Stimulated activated CD4-positive, alpha-beta T cell treated with anti-CD3 and anti-CD28 coated beads, Interleukin-1b, Interleukin-23, amount 100 ng/mL, for 4 hours (primary cell): ENCODE measurements at regions not wholly inside any gene's neighbourhood (a gene's known extent, or its start where the extent isn't known, plus 50 kb on each side); places are given as distances from the start of the nearest gene placed in this dataset.

Source experiments
- DNase-seq, 2 donors: peaks; one replicate each; pipeline ENCODE4 v3.0.0-alpha.2; 2020; ENCODE audit warnings: low read depth in 2 of 2

- DNase-seq = no peak
Observed at GRCh38 chr22:47750086-47750485, 987.6 kb downstream of the TBC1D22A start.

- no peak for DNase-seq
Observed at GRCh38 chr22:47748957-47749356, 986.5 kb downstream of the TBC1D22A start.

- DNase-seq = no peak
Observed at GRCh38 chr22:47748271-47748670, 985.8 kb downstream of the TBC1D22A start.

- DNase-seq = no peak
Observed at GRCh38 chr22:47740109-47740805, 977.8 kb downstream of the TBC1D22A start.

GRCh38 chr22:47739291-47740015 lies 977.0 kb downstream of the TBC1D22A start:
- DNase-seq = no peak

GRCh38 chr22:47738472-47739013 lies 976.1 kb downstream of the TBC1D22A start:
- no peak for DNase-seq

DNA sequence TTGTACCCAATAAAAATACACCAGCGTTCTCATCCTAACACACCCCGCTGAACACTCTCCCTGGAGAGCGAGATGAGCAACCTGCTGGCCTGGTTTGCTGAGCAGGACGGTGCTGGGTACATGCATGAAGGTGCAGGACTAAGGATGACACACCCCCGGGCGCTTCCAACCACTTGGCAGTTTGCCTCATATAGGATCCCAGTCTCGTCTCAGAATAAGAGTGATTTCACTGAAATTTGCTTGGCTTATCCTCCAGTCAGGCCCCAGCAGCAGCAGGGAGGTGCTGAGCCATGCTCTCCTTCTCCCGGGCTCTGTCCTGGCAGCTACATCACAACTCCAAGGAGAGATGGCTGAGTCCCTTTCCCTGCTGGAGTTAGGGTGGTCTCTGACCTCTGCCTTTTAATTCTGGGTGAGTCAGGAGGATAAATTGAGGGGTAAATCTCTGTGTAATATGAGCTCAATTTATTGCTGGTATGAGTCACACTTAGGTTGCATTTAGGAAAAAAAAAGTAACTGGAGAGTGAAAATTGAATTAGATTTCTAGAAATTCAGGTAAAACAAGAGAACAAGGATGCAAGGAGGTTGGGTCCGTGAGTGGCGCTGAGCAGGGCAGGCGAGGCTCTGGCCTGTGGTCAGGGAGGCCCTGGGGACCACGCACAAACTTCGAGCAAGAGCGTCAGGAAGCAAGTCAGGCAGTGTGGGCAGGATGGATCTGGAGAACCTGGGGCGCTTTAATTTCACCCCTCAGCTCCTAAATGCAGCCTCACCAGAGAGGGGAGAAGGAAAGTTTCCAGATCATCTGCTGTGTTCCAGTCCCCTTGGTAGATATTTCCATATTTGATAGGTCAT lies 974.0 kb downstream of the TBC1D22A start:
- DNase-seq = no peak

DNA sequence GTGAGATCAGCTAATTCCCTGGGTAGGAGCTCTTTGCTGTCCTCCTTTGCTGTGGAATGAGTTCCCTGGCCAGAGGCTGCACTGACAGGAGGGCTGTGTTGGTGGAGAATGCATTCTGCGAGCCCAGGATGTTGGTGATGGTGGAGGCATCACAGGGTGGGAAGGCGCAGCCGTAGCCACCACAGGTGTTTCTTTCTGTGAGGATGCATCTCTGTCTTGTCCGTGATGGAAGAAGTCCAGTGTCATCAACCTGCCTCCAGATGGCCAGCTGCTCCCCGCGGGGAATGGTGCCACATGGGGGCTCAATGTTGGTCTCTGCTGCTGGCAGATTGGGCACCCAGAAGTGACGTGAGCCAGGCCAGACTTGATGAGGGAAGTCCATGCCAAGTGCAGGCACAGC lies 972.1 kb downstream of the TBC1D22A start:
- DNase-seq = no peak

GRCh38 chr22:47727641-47728040 lies 965.2 kb downstream of the TBC1D22A start:
- DNase-seq = no peak

DNA sequence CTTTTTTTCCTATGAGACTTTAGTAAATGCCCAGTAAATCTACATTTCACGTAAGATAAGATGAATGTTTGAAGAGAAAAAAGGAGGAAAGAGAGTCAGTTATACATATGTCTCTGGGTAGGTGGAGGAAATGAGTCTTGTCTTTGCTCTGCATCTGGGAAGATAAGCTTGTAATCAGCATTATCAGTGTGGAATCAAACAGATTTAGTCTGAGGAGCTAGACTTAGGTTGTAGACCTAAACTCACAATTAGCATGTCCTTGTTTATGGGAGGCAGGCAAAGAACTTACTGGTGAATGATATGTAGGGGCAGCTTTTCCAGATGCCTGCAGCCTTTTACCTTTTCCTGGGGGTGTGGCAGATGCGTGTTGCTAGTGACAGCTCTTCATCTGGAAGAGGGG lies 962.3 kb downstream of the TBC1D22A start:
- DNase-seq = no peak

GRCh38 chr22:47724030-47724429 lies 961.6 kb downstream of the TBC1D22A start:
- DNase-seq = no peak

GRCh38 chr22:47718337-47718736 lies 955.9 kb downstream of the TBC1D22A start:
- DNase-seq = no peak

DNA sequence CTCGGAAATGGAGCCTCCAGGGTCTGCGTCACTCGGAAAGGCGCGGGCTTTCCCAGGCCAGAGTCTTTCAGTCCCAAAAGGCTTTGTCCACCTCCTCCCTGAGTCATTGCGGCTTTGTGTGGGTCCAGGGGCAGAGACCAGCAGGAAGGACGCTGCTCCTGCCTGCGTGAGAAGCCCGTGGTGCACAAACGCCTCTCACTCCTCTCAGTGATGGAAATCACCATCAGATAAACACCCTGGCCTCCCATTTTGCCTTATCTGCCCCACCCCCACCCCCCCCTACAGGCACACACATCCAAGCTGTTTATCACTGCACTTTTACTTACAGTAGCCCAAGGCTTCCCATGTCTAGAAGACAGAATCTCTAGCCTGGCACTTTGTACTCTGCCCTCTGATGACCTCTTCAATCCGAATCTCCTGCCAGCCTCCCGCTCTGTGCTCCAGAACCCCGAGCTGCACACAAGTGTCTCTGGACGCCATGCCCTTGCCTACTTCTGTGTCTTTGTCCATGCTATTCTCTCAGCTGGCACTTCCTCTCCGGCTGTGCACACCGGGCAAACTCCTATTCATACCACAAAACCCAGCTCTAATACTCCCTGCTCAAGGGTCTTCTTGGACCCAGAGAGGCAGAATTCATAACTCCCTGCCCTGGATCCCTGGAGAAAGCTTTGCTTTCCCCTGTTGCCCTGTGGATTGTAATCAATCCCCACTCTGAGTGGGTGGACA lies 954.6 kb downstream of the TBC1D22A start:
- DNase-seq = no peak

- DNase-seq = no peak
Observed at GRCh38 chr22:47715866-47716578, 953.6 kb downstream of the TBC1D22A start.

GRCh38 chr22:47713941-47714340 lies 951.5 kb downstream of the TBC1D22A start:
- no peak for DNase-seq

DNA sequence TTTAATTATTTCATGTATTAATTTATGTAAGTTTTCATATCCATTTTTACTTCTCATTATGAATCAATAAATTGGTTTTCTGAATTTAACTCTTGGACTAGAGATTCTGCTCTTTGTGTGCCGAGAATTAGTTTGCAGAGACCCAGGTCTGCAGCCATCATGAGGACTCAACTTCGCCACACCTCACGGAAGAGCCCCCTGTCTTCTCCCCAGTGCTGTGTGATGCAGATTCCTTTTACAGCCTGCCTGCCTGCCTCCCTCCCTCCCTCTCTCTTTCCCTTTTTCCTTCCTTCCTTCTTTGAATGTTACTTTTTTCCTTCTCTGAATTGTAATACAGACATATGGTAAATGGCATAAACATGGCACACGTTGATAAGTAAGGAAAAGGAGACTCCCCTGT lies 947.7 kb downstream of the TBC1D22A start:
- no peak for DNase-seq

DNA sequence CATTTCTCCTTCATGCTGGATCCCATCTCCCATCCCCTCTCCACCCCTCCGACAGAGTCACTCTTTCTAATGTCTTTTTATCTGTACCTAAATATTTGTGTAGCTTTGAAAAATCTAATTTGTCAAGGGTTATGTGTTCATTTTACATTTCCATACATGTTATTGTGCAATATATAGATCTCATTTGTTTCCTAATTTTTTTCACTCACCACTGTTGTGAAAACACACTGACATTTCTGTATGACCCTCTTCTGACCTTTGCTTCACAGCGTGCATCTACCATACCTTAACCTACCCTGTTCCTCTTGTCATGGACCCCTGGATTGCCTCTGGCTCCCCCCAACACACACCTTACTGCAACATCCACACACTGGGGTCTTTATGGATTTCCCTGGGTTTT lies 942.9 kb downstream of the TBC1D22A start:
- DNase-seq = no peak

DNA sequence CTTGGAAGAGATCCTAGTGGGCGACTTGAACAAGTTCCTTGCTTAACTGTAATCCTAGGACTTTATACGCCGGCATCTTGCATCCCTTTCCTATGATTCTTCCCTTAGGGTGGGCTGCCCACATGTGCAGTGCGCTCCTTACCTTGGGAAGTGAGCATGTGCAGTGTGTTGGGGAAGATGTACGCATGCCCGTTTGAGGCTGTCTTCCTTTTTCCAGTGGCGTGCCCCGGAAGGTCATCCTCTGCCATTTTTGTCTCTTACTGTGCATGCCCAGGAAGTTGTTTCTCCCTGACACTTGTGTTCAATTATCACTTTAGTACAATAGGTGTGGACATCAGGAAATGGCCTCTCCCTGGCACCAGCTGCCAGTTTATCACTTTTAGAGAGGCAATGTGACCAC lies 936.5 kb downstream of the TBC1D22A start:
- no peak for DNase-seq

- DNase-seq = no peak
Observed at GRCh38 chr22:47697861-47698260, 935.4 kb downstream of the TBC1D22A start.

DNA sequence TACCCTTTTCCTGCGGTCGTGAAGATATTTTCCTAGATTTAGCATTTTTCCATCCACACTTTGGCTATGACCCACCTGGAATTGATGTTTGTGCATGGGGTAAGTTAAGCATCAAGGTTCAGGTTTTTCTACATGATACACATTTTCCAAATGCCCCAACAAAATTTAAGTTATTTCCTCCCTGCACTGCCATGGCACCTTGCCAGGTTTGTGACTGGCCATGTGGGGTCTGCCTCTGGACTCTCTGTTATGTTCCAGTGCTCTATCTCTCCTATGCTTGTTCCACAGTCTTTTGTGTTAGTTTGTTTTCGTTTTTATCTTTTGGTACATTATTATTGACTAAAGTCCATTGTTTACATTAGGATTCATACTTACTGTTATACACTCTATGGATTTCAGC lies 934.3 kb downstream of the TBC1D22A start:
- no peak for DNase-seq

- DNase-seq = no peak
Observed at GRCh38 chr22:47695176-47695575, 932.7 kb downstream of the TBC1D22A start.
